ELR (cell line): ENCODE measurements at regions not wholly inside any gene's neighbourhood (a gene's known extent, or its start where the extent isn't known, plus 50 kb on each side); places are given as distances from the start of the nearest gene placed in this dataset.
"Not testable (repeated sequence)": the region's sequence is repeated elsewhere in the genome, so short reads cannot be mapped to it uniquely, and the experiment has no call there.

Experiments used
- DNase-seq: peaks from one replicate; pipeline ENCODE4 v3.0.0-alpha.2; 2015; ENCODE audit warnings: low read depth

DNA sequence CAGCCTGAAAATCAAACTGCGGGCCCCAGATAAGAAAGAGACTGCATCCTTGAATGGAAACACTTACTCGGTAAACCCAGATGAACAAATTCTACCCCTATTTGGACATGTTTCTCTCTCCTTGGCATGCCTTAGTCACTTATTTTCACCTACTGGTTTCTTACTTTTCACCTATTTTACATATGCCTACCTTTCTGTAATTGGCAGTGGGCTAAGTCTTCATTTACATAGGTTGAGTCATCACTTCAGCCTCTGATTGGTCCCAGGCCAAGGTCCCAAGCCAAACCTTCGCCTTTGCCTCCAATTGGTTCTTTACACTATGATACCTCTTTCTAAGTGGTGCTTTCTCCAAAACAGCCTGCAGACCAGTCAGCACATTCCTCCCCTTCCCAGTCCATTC, 111.3 kb downstream of the DYRK2 start:
- no peak for DNase-seq

DNA sequence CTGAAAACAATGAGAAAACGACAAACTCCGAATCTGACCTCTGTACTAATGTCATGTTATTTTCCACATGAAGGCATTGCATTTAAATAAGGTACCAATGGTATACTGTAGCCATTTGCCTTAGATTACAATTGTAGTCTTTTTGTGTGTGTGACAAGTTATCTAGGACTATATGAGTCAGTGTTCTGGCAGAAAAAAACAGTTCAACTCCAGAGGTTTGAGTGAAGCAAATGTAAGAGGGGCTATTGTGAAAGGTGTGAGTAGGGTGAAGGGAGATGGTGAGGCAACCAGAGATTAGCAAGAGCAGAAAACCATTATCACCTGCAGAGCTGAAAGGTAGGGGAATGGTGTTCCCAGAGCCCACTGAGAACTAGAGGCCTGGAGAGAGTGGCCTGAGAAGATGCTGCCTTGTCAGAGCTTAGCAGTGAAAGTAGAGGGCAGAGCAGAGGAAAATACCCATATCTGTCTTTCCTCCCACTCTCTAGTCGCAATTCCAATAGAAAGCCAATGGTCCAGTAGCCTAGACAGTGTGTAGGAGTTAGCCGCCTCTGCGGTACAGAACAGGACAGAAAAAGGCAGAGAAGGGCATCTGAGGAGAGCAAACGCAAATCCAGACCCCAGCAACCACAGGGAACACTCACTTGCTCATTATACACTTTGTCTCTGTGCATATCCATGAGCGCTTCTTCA, 112.2 kb downstream of the DYRK2 start:
- no peak for DNase-seq

DNA sequence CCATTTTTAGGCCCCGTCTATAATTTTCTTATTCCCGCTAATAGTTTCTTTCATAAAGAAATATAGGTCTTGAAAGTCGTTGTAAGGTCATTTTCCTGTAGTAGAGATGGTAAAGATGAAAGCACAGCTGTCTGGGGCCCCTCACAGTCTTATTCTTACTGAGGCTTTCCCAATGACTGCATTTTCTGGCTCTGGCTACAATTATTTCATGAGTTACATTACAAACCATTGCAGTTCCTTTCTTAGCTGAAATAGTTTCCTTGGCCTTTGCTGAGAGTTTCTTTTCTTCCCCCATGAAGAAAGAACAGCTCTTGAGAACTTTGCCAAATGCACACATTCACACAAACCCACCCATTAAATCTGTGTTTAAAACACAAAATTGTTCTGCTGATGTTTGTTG, 113.0 kb downstream of the DYRK2 start:
- no peak for DNase-seq

DNA sequence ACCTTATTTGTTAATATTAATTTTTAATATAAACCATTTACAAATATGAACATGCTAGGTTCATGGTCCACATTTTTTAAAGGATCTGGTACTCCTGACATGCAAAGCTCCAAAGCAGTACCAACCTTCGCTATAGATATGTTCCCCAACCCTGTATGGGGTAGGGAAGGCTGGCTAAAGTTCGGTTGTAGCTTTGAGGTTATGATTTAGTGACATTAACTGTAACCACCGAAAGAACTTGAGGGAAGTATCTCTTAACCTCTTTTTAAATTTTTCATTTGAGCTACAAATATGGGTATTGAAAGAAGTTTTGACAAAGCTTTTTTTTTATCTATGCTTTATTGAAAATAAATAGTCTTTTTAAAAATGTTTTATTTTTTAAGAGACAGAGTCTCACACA, 115.5 kb downstream of the DYRK2 start:
- DNase-seq = no peak

DNA sequence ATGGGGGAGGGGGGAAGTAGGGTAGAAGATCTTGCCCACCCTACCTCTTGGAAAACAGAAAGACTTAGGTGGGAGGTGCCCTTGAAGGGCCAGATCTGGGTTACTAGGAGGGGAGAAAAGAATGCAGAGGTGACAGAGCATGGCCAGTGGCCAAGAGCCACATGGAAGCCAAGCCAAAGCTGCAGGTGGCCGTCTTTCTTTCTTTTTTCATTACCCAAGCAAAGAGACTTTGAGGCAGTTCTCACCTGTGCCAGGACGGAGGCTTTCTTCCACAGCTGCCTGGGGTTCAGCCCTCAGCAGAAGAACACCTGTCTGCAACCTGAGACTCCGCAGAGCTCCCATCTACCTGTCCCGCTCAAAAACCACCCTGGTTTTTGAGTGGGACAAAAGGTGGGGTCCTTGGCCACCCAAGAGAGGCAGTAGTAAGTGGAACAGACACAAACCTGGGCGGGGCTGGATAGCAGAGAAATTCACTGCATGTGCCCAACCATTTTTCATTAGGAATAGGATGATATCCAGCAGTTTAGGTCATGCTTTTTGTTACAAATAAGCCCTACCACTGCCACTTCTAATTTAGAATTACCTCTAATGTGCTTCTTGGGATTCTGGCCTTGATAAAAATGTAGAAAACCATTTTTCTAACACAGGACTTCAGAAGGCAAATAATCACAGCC, 116.5 kb downstream of the DYRK2 start:
- no peak for DNase-seq

DNA sequence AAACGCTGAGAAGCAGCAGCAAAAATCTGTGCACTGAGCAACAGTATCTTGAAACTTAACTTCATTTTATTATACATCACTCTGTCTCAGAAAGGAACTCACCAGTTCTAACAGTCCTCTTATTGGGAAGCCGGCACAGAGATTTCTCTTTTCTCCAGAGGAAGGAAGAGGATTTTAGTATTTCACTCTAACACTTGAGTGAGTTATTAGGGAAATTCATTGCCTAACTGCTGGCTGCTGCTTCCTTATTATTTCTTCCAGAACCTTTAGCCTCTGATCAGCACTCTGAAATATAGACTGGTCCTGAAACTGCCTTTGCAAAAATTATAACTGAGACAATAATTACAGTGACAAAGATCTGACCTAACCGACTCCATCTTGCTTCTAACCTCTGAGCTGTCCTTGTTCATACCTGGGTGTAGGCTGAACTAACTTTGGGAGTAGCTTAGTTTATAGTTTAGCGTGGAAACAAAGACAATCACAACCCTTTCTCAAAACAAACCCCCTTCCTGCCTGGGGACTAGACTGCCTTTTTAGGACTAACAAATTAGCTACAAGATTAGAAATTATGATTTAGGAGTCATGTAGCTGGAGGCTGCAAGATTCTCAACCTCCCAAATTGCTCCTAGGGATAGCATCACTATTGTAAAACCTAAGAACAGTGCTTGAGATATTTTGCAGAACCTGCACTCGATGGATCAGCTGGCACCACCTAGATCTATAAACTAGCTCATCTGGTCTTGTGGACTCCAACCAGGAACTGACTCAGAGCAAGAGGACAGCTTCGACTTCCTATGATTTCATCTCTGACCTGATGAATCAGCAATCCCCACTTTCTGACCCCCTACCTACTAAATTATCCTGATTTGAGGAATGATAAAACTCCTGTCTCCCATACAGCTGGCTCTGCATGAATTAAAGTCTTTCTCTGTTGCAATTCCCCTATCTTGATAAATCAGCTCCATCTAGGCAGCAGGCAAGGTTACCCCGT, 117.5 kb downstream of the DYRK2 start:
- DNase-seq = peak; percentile 95

DNA sequence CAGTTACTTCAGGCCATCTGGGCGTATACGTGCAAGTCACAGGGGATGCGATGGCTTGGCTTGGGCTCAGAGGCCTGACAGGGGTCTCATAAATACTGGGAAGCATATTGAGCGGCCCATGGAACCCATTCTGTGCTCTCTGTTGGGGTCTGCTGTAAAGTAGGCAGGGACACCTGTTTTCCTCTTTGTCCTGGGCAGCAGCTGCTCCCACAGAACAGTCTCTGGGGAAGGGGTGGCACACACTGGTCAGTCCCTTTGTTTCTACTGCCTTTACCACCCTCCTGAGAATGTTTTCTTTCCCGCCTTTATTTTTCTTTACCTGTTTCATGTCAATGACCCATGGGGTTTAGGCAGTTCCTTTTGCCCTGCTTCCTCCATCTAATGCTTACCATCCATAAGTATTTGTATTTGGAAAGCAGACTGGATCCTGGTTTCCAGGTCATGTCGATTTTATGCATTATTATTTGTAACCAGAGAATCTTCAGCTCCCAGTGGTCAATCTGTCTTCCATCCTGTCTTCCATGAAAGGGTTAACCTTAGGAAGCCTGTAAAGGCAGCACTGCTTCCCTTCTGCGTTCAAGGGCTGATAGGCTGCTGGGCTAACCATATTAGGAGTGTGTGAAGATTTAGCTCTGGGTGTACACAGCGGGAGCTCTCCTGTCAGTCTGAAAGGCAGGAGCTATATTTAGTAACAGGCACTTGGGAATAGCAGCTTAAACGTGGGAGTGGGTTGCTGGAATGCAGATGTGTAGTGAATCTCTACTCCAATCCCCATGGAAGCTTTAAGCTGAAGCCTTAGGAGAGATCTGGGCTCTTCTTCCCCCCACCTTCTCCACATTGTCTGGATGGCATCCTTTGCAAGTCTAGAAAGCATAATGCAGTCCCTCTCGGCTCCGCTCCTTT, 124.0 kb downstream of the DYRK2 start:
- DNase-seq = no peak

DNA sequence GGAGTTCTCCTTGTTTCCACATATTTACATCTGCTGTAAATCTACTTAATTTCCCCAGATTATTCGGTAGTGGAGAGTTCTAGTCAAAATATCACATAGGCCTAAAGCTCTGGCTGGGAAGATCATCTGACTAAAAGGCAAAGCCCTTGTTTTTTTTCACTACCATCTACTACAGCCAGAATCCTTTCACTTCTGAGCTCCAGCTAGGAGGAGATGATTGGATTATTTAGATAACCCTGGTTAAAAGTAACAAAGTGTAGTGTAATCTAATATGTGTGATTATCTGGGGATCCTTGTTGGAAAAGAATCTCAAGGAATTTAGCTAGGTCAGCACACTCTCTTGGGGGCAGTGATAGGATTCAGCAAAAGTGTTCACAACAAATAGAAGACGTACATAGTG, 125.4 kb downstream of the DYRK2 start:
- no peak for DNase-seq

DNA sequence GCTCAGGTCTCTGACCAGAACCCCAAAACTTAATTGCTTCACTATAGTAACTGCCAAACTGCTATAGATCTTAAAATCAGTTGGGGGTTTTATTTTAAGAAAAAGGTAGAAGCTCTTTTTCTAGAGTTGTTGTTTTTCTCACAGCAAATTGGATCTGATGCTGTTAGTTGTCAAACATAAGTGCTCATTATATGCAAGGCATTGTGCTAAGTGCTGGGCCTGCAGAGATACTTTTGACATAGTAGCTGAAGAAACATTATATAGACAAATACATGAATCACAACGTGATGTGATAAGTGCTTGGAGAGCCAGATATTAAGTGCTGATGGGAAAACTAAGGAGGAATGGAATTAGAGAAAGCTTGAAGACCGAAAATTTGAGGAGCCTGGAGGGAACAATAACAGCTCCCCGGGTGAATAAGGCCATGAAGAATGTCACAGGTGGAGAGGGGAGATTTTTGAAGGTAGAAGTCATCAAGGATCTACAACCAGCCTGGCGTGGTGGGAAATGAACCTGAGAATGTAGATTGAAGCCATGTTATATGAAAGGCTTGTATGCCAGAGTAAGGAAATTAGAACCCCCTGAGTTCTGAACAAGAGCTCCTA, 126.5 kb downstream of the DYRK2 start:
- no peak for DNase-seq

DNA sequence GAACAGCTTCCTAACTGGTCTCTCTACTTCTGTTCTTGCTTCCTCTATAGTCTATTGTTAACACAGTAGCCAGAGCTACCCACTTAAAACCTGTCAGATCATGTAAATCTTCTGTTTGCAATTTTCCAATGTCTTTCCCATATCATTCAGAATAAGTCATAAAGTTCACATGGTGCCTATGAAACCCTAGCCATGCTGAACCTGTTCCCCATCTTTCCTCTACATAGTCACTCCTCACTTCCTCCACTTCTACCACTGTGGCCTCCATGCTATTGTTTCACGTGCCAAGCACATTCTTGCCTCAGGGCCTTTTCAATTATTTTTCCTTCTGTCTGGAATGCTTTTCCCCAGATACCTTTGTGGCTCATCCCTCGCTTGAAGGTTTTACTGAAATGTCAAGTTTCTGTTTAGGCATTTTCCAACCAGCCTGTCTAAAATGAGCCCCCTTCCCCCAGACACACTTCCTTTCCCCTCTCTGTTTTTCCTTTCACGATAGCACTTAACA, 132.1 kb downstream of the DYRK2 start:
- DNase-seq = peak; percentile 19

DNA sequence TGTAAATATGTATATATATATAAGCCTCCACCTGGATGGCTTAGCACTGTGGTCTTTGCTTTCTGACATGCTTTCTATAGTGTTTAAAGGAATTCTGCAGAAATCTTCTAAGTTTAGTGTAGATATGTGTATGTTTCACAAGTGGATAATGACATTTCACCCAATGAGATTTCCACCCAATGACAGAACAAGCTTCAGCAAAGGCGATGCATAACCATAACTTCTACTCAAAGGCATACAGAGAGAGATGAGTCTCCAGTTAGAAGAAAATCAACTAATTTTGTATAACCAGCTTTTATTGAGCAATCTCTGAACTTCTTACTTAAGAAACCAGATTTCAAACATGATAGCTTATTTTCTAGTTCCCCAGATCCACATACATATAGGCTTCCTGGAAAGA, 134.0 kb downstream of the DYRK2 start:
- DNase-seq = no peak

DNA sequence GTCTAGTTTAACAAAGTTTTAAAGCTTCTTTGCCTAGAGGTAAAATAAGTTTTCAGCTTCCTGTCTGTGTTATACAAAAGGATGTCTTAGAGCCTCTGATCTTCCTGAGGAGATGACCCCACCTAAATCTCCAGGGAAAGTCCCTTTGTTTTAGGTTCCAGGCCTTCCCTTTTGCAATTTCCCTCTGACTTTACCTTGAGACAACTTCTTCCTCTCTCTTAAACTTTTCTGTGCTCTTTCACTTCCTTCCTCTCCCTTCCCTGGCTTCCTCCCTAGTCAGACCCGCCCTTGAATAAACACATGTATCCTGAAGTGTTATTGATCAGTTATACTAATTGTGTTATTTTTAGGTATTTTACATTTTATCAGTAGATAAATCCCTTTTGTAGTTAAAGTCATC, 134.8 kb downstream of the DYRK2 start:
- no peak for DNase-seq

DNA sequence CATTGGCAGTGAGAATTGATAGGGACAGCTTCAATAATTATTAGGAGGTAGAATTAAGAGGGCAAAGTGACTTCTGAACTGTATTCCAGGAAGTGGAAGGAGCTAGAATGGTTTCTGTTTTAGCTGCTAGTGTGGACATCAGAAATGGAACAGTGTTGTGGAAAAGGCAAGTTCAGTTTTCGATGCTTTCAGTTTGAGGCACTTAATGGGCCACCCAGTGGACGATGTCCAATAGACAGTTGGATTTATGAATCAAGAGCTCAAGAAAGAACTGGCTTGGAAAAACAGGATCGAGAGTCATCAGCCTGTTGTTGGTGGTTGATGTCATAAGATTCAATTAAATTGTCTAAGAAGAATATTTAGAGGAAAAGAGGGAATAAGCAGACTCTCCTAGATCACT, 136.3 kb downstream of the DYRK2 start:
- no peak for DNase-seq

DNA sequence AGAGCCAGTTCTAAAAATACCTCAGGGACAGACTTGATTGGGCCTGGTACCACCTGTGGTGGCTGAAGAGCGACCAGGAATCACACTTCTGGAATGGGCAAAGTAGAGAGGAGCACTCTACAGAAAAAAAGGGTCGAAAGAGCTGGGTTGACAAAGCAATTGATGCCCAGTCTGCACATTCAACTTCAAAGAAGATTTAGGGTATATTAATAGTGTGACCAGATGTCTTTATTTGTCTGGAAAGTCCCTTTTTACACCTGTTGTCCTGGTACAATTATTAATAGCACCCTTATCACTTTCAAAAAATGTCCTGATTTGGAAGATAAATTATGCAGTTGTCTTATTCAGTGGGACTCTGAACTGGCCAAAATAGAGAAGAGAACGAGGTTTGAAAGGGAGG, 137.5 kb downstream of the DYRK2 start:
- DNase-seq = no peak

DNA sequence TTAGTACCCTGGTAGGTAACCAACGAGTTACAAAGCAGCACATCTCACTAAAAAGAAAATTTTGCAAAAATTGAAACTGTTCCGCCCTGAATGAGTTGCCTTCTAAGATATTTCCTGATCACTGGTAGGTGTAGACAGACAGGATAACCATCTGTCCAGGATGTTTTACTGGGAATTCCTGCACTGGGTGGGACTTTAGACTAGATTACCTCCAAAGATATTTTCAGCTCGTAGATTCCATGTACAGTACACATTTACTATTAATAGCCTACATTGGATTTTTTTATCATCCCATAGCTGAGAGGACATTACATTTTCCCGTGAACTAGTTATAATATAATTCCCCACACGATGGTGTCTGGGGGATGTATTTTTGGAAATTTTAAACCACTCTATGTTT, 139.6 kb downstream of the DYRK2 start:
- no peak for DNase-seq

DNA sequence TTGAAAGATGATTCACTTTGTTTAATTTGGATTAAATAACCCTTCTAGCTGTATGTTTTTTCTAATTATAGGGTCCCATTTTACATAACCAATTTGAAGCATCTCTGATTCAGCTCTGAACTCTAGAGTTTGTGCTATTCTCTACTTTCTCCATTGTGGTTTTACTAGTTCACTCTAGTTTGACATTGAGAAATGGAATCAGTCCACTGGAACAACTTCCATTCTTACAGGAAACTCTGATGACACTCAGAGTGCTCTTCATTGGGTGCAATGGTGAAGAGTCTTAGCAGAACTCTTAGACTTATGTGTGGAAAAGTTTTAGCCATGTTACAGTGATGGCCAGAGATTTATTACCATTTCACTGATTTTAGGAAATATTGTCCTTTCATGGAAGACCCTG, 140.7 kb downstream of the DYRK2 start:
- no peak for DNase-seq

DNA sequence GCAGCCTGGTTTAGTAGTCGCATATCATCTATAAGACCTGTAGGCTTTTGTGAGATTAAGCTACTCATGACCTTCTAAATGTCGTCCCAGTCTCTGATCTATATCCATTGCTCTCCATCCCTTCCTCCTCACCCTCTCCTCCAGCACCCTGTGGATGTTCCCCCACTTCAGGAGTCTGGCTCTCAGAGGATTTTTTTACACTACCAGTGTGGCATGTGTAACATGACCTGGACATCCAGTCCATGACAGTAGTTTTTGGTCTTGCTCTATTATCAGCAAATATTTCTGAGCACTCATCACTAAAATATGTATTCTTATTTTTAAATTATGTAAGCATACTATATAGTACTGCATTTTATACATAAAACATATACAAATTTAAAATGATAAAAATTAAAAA, 142.1 kb downstream of the DYRK2 start:
- DNase-seq = peak; percentile 16

DNA sequence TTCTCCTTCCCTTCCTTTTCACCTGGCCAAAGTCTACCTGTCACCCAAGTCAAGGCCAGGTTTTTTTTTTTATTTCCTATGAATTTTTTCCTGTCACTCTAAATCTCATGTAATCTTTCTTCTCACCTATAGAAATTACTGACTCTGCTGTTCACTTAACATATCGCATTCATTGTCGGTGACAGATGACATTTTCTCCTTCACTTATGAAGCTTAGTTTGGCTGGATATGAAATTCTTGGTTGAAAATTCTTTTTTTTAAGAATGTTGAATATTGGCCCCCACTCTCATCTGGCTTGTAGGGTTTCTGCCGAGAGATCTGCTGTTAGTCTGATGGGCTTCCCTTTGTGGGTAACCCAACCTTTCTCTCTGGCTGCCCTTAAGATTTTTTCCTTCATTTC, 142.8 kb downstream of the DYRK2 start:
- not testable (repeated sequence) for DNase-seq

DNA sequence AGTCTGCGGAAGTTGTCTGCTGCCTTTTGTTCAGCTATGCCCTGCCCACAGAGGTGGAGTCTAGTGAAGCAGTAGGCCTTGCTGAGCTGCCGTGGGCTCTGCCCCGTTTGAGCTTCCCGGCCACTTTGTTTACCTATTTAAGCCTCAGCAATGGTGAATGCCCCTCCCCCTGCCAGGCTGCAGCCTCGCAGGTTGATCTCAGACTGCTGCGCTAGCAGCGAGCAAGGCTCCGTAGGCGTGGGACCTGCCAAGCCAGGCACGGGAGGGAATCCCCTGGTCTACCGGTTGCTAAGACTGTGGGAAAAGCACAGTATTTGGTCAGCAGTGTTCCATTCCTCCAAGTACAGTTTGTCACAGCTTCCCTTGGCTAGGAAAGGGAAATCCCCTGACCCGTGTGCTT, 143.6 kb downstream of the DYRK2 start:
- no peak for DNase-seq

DNA sequence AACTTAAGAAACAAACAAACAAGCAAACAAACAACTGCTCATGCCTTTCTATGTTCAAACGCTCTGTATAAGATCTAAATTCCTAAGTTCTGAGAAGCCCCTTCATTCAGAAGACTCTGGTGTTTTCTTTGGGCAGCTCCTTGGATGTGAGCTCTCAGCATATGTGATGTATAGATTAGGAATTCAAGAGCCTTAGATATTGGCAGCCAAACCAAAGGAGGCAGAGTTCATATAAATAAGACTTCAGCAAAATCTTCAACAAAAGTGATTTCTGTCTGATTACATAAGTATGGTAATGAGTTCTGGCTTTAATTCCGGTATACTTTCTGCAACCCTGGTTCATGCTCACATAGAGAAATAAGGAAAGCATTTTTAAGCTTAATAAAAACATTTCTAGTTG, 145.6 kb downstream of the DYRK2 start:
- DNase-seq = peak; percentile 37

DNA sequence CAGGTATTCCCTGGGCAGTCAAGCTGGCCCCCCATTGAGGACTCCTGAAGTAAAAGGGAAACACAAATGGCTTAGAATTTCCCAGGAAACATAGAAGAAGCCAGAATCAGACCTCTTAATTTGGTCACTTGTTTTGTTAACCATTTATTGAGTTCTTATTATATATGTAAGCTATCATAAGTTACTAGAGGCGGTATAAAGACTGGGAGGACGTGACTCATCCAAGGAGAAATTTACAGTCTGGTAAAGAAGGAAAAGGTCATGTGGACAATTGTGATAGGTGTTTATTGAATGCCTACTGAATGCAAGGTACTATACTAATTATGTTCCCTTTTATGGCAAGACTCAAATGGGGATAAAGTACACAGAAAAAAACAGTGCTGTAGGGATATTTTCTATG, 146.7 kb downstream of the DYRK2 start:
- peak; percentile 47 for DNase-seq
